Fibroblast of lung (primary cell): ENCODE measurements at regions not wholly inside any gene's neighbourhood (a gene's known extent, or its start where the extent isn't known, plus 50 kb on each side); places are given as distances from the start of the nearest gene placed in this dataset.

Experiments
- DNase-seq, 2 donors: peaks; one replicate each; pipeline versions ENCODE4 v3.0.0 to v3.0.0-alpha.2; 2010; ENCODE audit warnings: low read depth in 2 of 2
- H2AFZ ChIP-seq: 2 replicates; pipeline ENCODE4 v1.5.1; 2012; ENCODE audit warnings: low read length, control low read depth, inconsistent platforms
- H3K27ac ChIP-seq: 2 replicates; pipeline ENCODE4 v1.5.1; 2011; ENCODE audit warnings: low read length, control low read depth; ENCODE audit not compliant: insufficient read depth
- H3K27me3 ChIP-seq: 2 replicates; pipeline ENCODE4 v1.5.1; 2011; ENCODE audit warnings: mild to moderate bottlenecking, low read length; ENCODE audit not compliant: control insufficient read depth, insufficient read depth
- H3K36me3 ChIP-seq: 2 replicates; pipeline ENCODE4 v1.5.1; 2011; ENCODE audit warnings: low read length; ENCODE audit not compliant: control insufficient read depth, insufficient read depth
- H3K4me1 ChIP-seq: 2 replicates; pipeline ENCODE4 v1.5.1; 2011; ENCODE audit warnings: low read length; ENCODE audit not compliant: control insufficient read depth, insufficient read depth; ENCODE audit errors: extremely low read depth
- H3K4me2 ChIP-seq: 2 replicates; pipeline ENCODE4 v1.5.1; 2011; ENCODE audit warnings: low read length, control low read depth; ENCODE audit not compliant: insufficient read depth; ENCODE audit errors: extremely low read depth
- H3K4me3 ChIP-seq, 4 experiments: fragments of 200-600 bp in 1 of 4; sonication (generic) in 1 of 4; replicated peaks in 1 of 4; 2 replicates each; pipeline ENCODE4 v1.5.1; 2011 to 2016; ENCODE audit warnings: low read length in 4 of 4, low read depth in 3 of 4, mild to moderate bottlenecking in 3 of 4, control low read depth in 2 of 4, inconsistent platforms in 1 of 4, mixed read lengths in 1 of 4; ENCODE audit not compliant: insufficient read depth in 1 of 4; ENCODE audit errors: control extremely low read depth in 1 of 4
- H3K79me2 ChIP-seq: 2 replicates; pipeline ENCODE4 v1.5.1; 2012; ENCODE audit warnings: mild to moderate bottlenecking, low read length, inconsistent platforms; ENCODE audit not compliant: control insufficient read depth, insufficient read depth
- H3K9ac ChIP-seq: 2 replicates; pipeline ENCODE4 v1.5.1; 2011; ENCODE audit warnings: mild to moderate bottlenecking, low read length, control low read depth; ENCODE audit not compliant: insufficient read depth
- H3K9me3 ChIP-seq: 2 replicates; pipeline ENCODE4 v1.5.1; 2012; ENCODE audit warnings: low read depth, low read length; ENCODE audit not compliant: control insufficient read depth, insufficient read depth
- H4K20me1 ChIP-seq: 2 replicates; pipeline ENCODE4 v1.5.1; 2011; ENCODE audit warnings: low read length; ENCODE audit not compliant: control insufficient read depth, insufficient read depth; ENCODE audit errors: extremely low read depth
- EZH2 ChIP-seq: IDR thresholded peaks from 2 replicates; pipeline ENCODE4 v1.5.1; 2012; ENCODE audit warnings: low read length, control low read depth, mild to moderate bottlenecking; ENCODE audit errors: missing control alignments
- TF ChIP-seq, protein P1 (sequence below), 2 donors: IDR thresholded peaks in 1 of 2; conservative IDR thresholded peaks in 1 of 2; 1 replicate in 1 of 2; 2 replicates in 1 of 2; pipeline ENCODE4 v1.5.1; 2011 to 2012; ENCODE audit warnings: low read length in 2 of 2, control low read depth in 1 of 2, inconsistent platforms in 1 of 2, low read depth in 1 of 2, mild to moderate bottlenecking in 1 of 2

- no peak overlapping the region for H3K4me2 ChIP-seq
- H3K4me3 ChIP-seq = no peak overlapping the region
- H3K27ac ChIP-seq = no peak overlapping the region
- H2AFZ ChIP-seq = no peak overlapping the region
- H3K27me3 ChIP-seq = no peaks in the 10 kb centered on the region
- H3K9ac ChIP-seq = no peak overlapping the region
- H3K9me3 ChIP-seq = no peaks in the 10 kb centered on the region
- no peaks in the 10 kb centered on the region for H3K36me3 ChIP-seq
- H3K79me2 ChIP-seq = no peaks in the 10 kb centered on the region
- peak in 1 of 2 donors; percentile 20 for DNase-seq
- H3K4me1 ChIP-seq = no peaks in the 10 kb centered on the region
- TF ChIP-seq EZH2 = no peak
- TF ChIP-seq, protein P1, sequence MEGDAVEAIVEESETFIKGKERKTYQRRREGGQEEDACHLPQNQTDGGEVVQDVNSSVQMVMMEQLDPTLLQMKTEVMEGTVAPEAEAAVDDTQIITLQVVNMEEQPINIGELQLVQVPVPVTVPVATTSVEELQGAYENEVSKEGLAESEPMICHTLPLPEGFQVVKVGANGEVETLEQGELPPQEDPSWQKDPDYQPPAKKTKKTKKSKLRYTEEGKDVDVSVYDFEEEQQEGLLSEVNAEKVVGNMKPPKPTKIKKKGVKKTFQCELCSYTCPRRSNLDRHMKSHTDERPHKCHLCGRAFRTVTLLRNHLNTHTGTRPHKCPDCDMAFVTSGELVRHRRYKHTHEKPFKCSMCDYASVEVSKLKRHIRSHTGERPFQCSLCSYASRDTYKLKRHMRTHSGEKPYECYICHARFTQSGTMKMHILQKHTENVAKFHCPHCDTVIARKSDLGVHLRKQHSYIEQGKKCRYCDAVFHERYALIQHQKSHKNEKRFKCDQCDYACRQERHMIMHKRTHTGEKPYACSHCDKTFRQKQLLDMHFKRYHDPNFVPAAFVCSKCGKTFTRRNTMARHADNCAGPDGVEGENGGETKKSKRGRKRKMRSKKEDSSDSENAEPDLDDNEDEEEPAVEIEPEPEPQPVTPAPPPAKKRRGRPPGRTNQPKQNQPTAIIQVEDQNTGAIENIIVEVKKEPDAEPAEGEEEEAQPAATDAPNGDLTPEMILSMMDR (conservative IDR thresholded peaks at IDR 0.05 in 1 of 2, IDR thresholded peaks at IDR 0.05 in 1 of 2; ENCODE audit: low read depth in 1 of 2, low read length in 2 of 2) = no peak
- no peaks in the 10 kb centered on the region for H4K20me1 ChIP-seq
Measured at GRCh38 chr14:29126361-29126760, 359.8 kb downstream of the FOXG1 start.

DNA sequence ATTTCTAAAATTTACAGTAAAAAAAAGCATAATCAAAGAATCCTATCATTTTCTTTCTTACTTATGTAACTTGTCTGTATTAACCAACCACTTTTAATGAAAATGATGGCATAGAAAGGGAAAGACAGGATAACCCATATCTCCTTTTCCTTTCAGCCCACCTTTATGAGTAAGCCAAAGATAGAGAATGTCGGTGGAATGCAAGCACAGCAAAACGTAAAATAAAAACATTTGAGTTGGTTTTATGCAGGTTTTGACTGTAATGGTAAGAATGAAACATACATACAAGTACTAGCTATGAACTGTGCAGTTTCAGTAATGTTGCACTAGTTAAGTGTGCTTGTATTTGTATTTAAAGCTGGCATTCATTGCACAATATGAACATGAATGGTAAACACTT, 360.3 kb downstream of the FOXG1 start:
- Histone ChIP-seq H3K9ac (no peak overlapping the region), H3K4me2 (no peak overlapping the region), H3K79me2 (no peaks in the 10 kb centered on the region), H4K20me1 (no peaks in the 10 kb centered on the region), H3K4me3 (no peak overlapping the region), H3K36me3 (no peaks in the 10 kb centered on the region), H3K4me1 (no peaks in the 10 kb centered on the region), H2AFZ (no peak overlapping the region), H3K27me3 (no peaks in the 10 kb centered on the region), H3K9me3 (no peaks in the 10 kb centered on the region), H3K27ac (no peak overlapping the region)
- no peak for DNase-seq
- no peak for TF ChIP-seq EZH2
- TF ChIP-seq, protein P1 (conservative IDR thresholded peaks at IDR 0.05 in 1 of 2, IDR thresholded peaks at IDR 0.05 in 1 of 2; ENCODE audit: low read depth in 1 of 2, low read length in 2 of 2) = no peak

DNA sequence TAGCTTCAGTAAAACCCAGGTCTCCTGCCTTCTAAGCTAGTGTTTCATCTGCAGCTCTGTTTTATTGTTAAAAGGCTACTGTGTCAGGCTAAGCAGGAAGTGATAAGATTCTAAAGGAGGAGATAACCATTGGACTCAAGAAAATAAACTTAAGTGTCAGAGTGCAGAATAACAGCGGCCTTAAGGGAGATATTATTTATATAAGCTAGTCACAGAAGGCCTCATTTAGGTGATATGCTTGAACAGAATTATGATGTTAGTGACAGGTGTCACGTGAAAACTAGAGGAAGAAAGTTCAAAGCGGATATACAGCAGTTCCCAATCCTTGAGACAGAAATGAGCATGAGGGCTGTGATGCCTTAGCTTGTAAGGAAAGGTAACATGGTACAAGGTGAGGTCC, 373.4 kb downstream of the FOXG1 start:
- Histone ChIP-seq H3K27ac (no peak overlapping the region), H3K36me3 (no peaks in the 10 kb centered on the region), H3K4me1 (peaks cover 5% of the 10 kb centered on the region), H3K4me2 (no peak overlapping the region), H3K9ac (no peak overlapping the region), H3K79me2 (no peaks in the 10 kb centered on the region), H3K9me3 (no peaks in the 10 kb centered on the region), H2AFZ (no peak overlapping the region), H3K27me3 (no peaks in the 10 kb centered on the region), H3K4me3 (no peak overlapping the region), H4K20me1 (no peaks in the 10 kb centered on the region)
- no peak for TF ChIP-seq EZH2
- TF ChIP-seq, protein P1 (conservative IDR thresholded peaks at IDR 0.05 in 1 of 2, IDR thresholded peaks at IDR 0.05 in 1 of 2; ENCODE audit: low read depth in 1 of 2, low read length in 2 of 2) = no peak
- no peak for DNase-seq
